A549 (cell line): ENCODE measurements at regions not wholly inside any gene's neighbourhood (a gene's known extent, or its start where the extent isn't known, plus 50 kb on each side); places are given as distances from the start of the nearest gene placed in this dataset.

Experiments
- BHLHE40 ChIP-seq: IDR thresholded peaks from 2 replicates; pipeline ENCODE4 v1.6.1; 2012; ENCODE audit warnings: low read depth, low read length, inconsistent platforms
- CHD4 ChIP-seq: fragments of 200-600 bp; sonication (generic); IDR thresholded peaks from 2 replicates; pipeline ENCODE4 v1.6.1; 2016; ENCODE audit warnings: antibody characterized with exemption, mild to moderate bottlenecking, borderline replicate concordance
- CTCF ChIP-seq: fragments of >200 bp; sonication (Bioruptor Twin); formaldehyde crosslinking; IDR thresholded peaks from 3 replicates; pipeline ENCODE4 v1.5.1; 2016
- E2F6 ChIP-seq: IDR thresholded peaks from 2 replicates; pipeline ENCODE4 v1.6.1; 2012; ENCODE audit warnings: low read depth, borderline replicate concordance
- FOSL2 ChIP-seq, 2 experiments: fragments of 450-650 bp in 1 of 2; fragments of >200 bp in 1 of 2; sonication (Bioruptor Twin) in 1 of 2; formaldehyde crosslinking; IDR thresholded peaks; 2 replicates each; pipeline versions ENCODE4 v1.5.0 to v1.6.1; 2016 to 2020; ENCODE audit warnings: mild to moderate bottlenecking in 1 of 2, moderate library complexity in 1 of 2
- GATA3 ChIP-seq: IDR thresholded peaks from 2 replicates; pipeline ENCODE4 v1.6.1; 2012; ENCODE audit warnings: borderline replicate concordance
- JUN ChIP-seq, 2 experiments: fragments of >200 bp; sonication (Bioruptor Twin); formaldehyde crosslinking; IDR thresholded peaks; 2 replicates in 1 of 2; 3 replicates in 1 of 2; pipeline ENCODE4 v1.6.1; 2016 to 2017
- MAX ChIP-seq: IDR thresholded peaks from 2 replicates; pipeline ENCODE4 v1.6.1; 2012
- MAZ ChIP-seq: fragments of 150-350 bp; IDR thresholded peaks from 2 replicates; pipeline ENCODE4 v1.6.1; 2014; ENCODE audit warnings: antibody characterized with exemption, low read depth, low read length, borderline replicate concordance
- POLR2A ChIP-seq: IDR thresholded peaks from 2 replicates; pipeline ENCODE4 v1.6.1; 2012; ENCODE audit warnings: mild to moderate bottlenecking, low read length
- POLR2AphosphoS2 ChIP-seq: conservative IDR thresholded peaks from 2 replicates; pipeline ENCODE4 v1.6.1; 2012; ENCODE audit warnings: low read length, improper control_type of control experiment, inconsistent platforms
- RCOR1 ChIP-seq: fragments of 150-350 bp; IDR thresholded peaks from 2 replicates; pipeline ENCODE4 v1.6.1; 2014; ENCODE audit warnings: antibody characterized with exemption, low read length, low read depth
- REST ChIP-seq: fragments of 200-600 bp; sonication (generic); IDR thresholded peaks from 2 replicates; pipeline ENCODE4 v1.6.1; 2016; ENCODE audit warnings: antibody characterized with exemption, mild to moderate bottlenecking, moderate library complexity
- RFX5 ChIP-seq: fragments of 450-650 bp; IDR thresholded peaks from 2 replicates; pipeline ENCODE4 v1.7.1; 2014; ENCODE audit warnings: antibody characterized with exemption, mild to moderate bottlenecking, moderate library complexity

GRCh38 chr5:111997711-111998110 lies 240.7 kb upstream of the NREP start:
- TF ChIP-seq MAZ (no peak), CTCF (no peak), POLR2AphosphoS2 (no peak), CHD4 (no peak), JUN (IDR thresholded peaks at IDR 0.05) (no peak), FOSL2 (IDR thresholded peaks at IDR 0.05) (no peak), FOSL2 (CRISPR knock-in tag; IDR thresholded peaks at IDR 0.05) (no peak), POLR2A (no peak), E2F6 (no peak), GATA3 (no peak), BHLHE40 (no peak), RFX5 (no peak), RCOR1 (no peak), MAX (no peak), REST (no peak)
